ENCODE measurements at regions not wholly inside any gene's neighbourhood (a gene's known extent, or its start where the extent isn't known, plus 50 kb on each side); places are given as distances from the start of the nearest gene placed in this dataset.

- Histone ChIP-seq H3K27ac (ENCODE audit: low read depth, low read length) (no peak overlapping the region), H2BK12ac (ENCODE audit: low read depth, low read length) (no peak overlapping the region), H2BK15ac (ENCODE audit: low read length) (no peak overlapping the region), H3K23ac (ENCODE audit: insufficient read length) (no peak overlapping the region), H4K20me1 (replicated peaks in 1 of 2; ENCODE audit: control insufficient read depth in 1 of 2, insufficient read depth in 2 of 2, low read length in 2 of 2) (no peaks in the 10 kb centered on the region), H3K18ac (ENCODE audit: extremely low read depth, low read length) (no peak overlapping the region), H3K9me3 (ENCODE audit: insufficient read depth in 2 of 2, low read depth in 1 of 2, low read length in 1 of 2) (no peaks in the 10 kb centered on the region), H2BK20ac (ENCODE audit: low read length) (no peak overlapping the region), H3K4me3 (ENCODE audit: extremely low read depth in 1 of 4, insufficient read depth in 2 of 4, low read depth in 3 of 4, low read length in 4 of 4) (no peak overlapping the region), H3K56ac (replicated peaks; ENCODE audit: insufficient read length, low read depth, low read length) (no peak overlapping the region), H3K9ac (replicated peaks in 1 of 4; ENCODE audit: extremely low read depth in 1 of 4, low read depth in 3 of 4, low read length in 3 of 4) (no peak overlapping the region), H2AK5ac (ENCODE audit: low read depth, low read length) (no peak overlapping the region), H4K91ac (replicated peaks; ENCODE audit: insufficient read length, low read length) (no peak overlapping the region), H4K8ac (ENCODE audit: extremely low read depth, insufficient read depth, low read length) (no peak overlapping the region; the same call in 1 of the 2 replicates), H3K4me1 (replicated peaks in 1 of 4; ENCODE audit: control insufficient read depth in 3 of 4, insufficient read depth in 4 of 4, low read length in 3 of 4) (no peaks in the 10 kb centered on the region), H2AFZ (ENCODE audit: low read length) (no peak overlapping the region), H3K27me3 (replicated peaks in 1 of 4; ENCODE audit: control insufficient read depth in 3 of 4, extremely low read depth in 1 of 4, insufficient read depth in 3 of 4, low read length in 3 of 4) (no peaks in the 10 kb centered on the region), H3K23me2 (ENCODE audit: low read depth, low read length) (no peaks in the 10 kb centered on the region; the same call in 1 of the 2 replicates), H3K14ac (ENCODE audit: insufficient read length) (no peak overlapping the region), H3K36me3 (ENCODE audit: control insufficient read depth in 2 of 4, insufficient read depth in 4 of 4, low read length in 3 of 4) (no peaks in the 10 kb centered on the region), H3K79me1 (ENCODE audit: low read depth, low read length) (no peaks in the 10 kb centered on the region), H3K4me2 (ENCODE audit: insufficient read depth in 1 of 2, low read depth in 2 of 2, low read length in 2 of 2) (no peak overlapping the region), H4K5ac (ENCODE audit: insufficient read length, low read depth, low read length) (no peak overlapping the region), H2BK120ac (replicated peaks; ENCODE audit: low read depth, low read length) (no peak overlapping the region), H3K79me2 (ENCODE audit: control insufficient read depth in 1 of 2, insufficient read depth in 2 of 2, low read length in 2 of 2) (no peaks in the 10 kb centered on the region), H3K4ac (replicated peaks; ENCODE audit: insufficient read length, low read depth, low read length) (no peak overlapping the region), H2BK5ac (ENCODE audit: low read depth, low read length) (no peak overlapping the region)
- DNase-seq (ENCODE audit: low read depth in 1 of 2, low spot score in 2 of 2) (no peak), FAIRE-seq (no peak)
- ChIA-PET POLR2A (ENCODE audit: partially characterized antibody) (no interaction called here), CTCF (ENCODE audit: partially characterized antibody) (interaction anchor here (0.7 kb wide), 1 partner anchor 45 kb away, joined by 3 read pairs; no protein-coding TSS in a partner anchor)
- TF ChIP-seq ZNF274 (IDR thresholded peaks at IDR 0.05; ENCODE audit: borderline replicate concordance, extremely low read depth, low read length), result no peak
- no peak for TF ChIP-seq EP300 (IDR thresholded peaks at IDR 0.05; ENCODE audit: borderline replicate concordance in 1 of 2, low read depth in 2 of 2, low read length in 2 of 2)
- no peak for TF ChIP-seq CHD2 (IDR thresholded peaks at IDR 0.05; ENCODE audit: low read length)
- no peak for TF ChIP-seq SIN3A (conservative IDR thresholded peaks at IDR 0.05 in 1 of 2, IDR thresholded peaks at IDR 0.05 in 1 of 2; ENCODE audit: low read depth in 1 of 2, low read length in 2 of 2)
- no peak for TF ChIP-seq TEAD4 (IDR thresholded peaks at IDR 0.05; ENCODE audit: low read depth, low read length)
- TF ChIP-seq, protein P1, sequence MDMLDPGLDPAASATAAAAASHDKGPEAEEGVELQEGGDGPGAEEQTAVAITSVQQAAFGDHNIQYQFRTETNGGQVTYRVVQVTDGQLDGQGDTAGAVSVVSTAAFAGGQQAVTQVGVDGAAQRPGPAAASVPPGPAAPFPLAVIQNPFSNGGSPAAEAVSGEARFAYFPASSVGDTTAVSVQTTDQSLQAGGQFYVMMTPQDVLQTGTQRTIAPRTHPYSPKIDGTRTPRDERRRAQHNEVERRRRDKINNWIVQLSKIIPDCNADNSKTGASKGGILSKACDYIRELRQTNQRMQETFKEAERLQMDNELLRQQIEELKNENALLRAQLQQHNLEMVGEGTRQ (IDR thresholded peaks at IDR 0.05; ENCODE audit: low read length), result no peak
- TF ChIP-seq POU5F1 (IDR thresholded peaks at IDR 0.05; ENCODE audit: low read depth, low read length), result no peak
- TF ChIP-seq SAP30 (IDR thresholded peaks at IDR 0.05; ENCODE audit: insufficient read depth, insufficient replicate concordance, low read length), result no peak
- no peak for TF ChIP-seq TCF12 (IDR thresholded peaks at IDR 0.05; ENCODE audit: low read depth, low read length)
- TF ChIP-seq RXRA (IDR thresholded peaks at IDR 0.05; ENCODE audit: insufficient read depth, low read depth, low read length), result no peak
- no peak for TF ChIP-seq EZH2 (IDR thresholded peaks at IDR 0.05; ENCODE audit: low read depth, low read length, severe bottlenecking)
- no peak for TF ChIP-seq POLR2A (IDR thresholded peaks at IDR 0.05; ENCODE audit: control extremely low read depth in 1 of 2, low read depth in 2 of 2, low read length in 2 of 2)
- no peak for TF ChIP-seq ASH2L (IDR thresholded peaks at IDR 0.05; ENCODE audit: low read length)
These were observed 508.2 kb upstream of the SUCLG2 start for GRCh38 chr3:68162644-68163043.
